Ovary (tissue), 7 donors: ENCODE measurements at regions not wholly inside any gene's neighbourhood (a gene's known extent, or its start where the extent isn't known, plus 50 kb on each side); places are given as distances from the start of the nearest gene placed in this dataset.

Experiments
- DNase-seq, 5 donors: peaks; one replicate each; pipeline ENCODE4 v3.0.0-alpha.2; 2019 to 2020
- H3K27ac ChIP-seq, 2 donors: fragments of 200-600 bp; one replicate each; pipeline versions ENCODE4 v1.5.1 to v1.8.0; 2019 to 2022
- H3K27me3 ChIP-seq: fragments of 200-600 bp; one replicate; pipeline ENCODE4 v1.8.0; 2022
- H3K36me3 ChIP-seq: fragments of 200-600 bp; sonication (generic); one replicate; pipeline ENCODE4 v1.5.1; 2019
- H3K4me1 ChIP-seq: one replicate; pipeline ENCODE4 v1.8.1; 2013; ENCODE audit warnings: mild to moderate bottlenecking, moderate library complexity; ENCODE audit not compliant: insufficient read depth
- H3K4me3 ChIP-seq: fragments of 200-600 bp; sonication (generic); one replicate; pipeline ENCODE4 v1.5.1; 2017
- H3K9me3 ChIP-seq, 2 donors: fragments of 200-600 bp in 1 of 2; sonication (generic) in 1 of 2; one replicate each; pipeline versions ENCODE4 v1.5.1 to v1.8.1; 2013 to 2019; ENCODE audit warnings: mild to moderate bottlenecking in 1 of 2, moderate library complexity in 1 of 2
- CTCF ChIP-seq, 3 donors: fragments of 450-650 bp in 2 of 3; fragments of 200-600 bp in 1 of 3; IDR thresholded peaks; one replicate each; pipeline versions ENCODE4 v1.5.1 to v1.8.0; 2016 to 2022; ENCODE audit warnings: antibody characterized with exemption in 3 of 3, mild to moderate bottlenecking in 1 of 3
- EP300 ChIP-seq: sonication (generic); formaldehyde crosslinking; IDR thresholded peaks from one replicate; pipeline ENCODE4 v1.6.1; 2017; ENCODE audit warnings: antibody characterized with exemption
- POLR2A ChIP-seq: fragments of 450-650 bp; IDR thresholded peaks from one replicate; pipeline ENCODE4 v1.6.1; 2017; ENCODE audit warnings: antibody characterized with exemption, mild to moderate bottlenecking, moderate library complexity
- WGBS, 3 donors: extraction: QIAGEN DNeasy Blood & Tissue Kit in 1 of 3; methylation state at CpG; one replicate each; pipeline versions ENCODE4 v1.1.5 to v1.1.7; 2013 to 2017; 5-methylcytosine and 5-hydroxymethylcytosine counted together
- intact Hi-C, 4 donors: fragments of 100-400 bp; cut with DNase I; formaldehyde crosslinking; loops; one replicate each; pipeline versions ENCODE4 v1.11.0 to v1.15.1; 2022 to 2023
- donor health status: DM: no; HTN: no; CAD: no; lungs with moderate emphysema.
- donor health status: DM: no; HTN: no; CAD: no.
- donor health status: Bipolar disorder and iron deficiency.
- donor health status: DM: no; HTN: no; CAD: no.
- donor health status: DM: yes; HTN: yes; CAD: no.

- no peaks in the 10 kb centered on the region for H3K9me3 ChIP-seq
- intact Hi-C loops = no loop called here
- WGBS, 3 donors = 92 to 95% (median 92%) methylated on average over 5 of the region's 5 CpGs
- H3K36me3 ChIP-seq = no peaks in the 10 kb centered on the region
- no peaks in the 10 kb centered on the region for H3K27me3 ChIP-seq
- H3K4me1 ChIP-seq = peaks cover 2% of the 10 kb centered on the region
- no peak for TF ChIP-seq CTCF (IDR thresholded peaks at IDR 0.05)
- TF ChIP-seq EP300 = no peak
- no peak for TF ChIP-seq POLR2A
- H3K27ac ChIP-seq = no peak overlapping the region
- no peak overlapping the region for H3K4me3 ChIP-seq
- DNase-seq = no peak
Measured at GRCh38 chr3:194022816-194023215, 113.1 kb upstream of the HES1 start.

GRCh38 chr3:194023501-194024280 is 112.3 kb upstream of the HES1 start:
- intact Hi-C loops = no loop called here
- no peaks in the 10 kb centered on the region for H3K27me3 ChIP-seq
- WGBS, 3 donors = 57 to 60% (median 60%) methylated on average over 9 of the region's 9 CpGs
- H3K9me3 ChIP-seq = no peaks in the 10 kb centered on the region
- H3K27ac ChIP-seq = no peak overlapping the region
- peaks cover 2% of the 10 kb centered on the region for H3K4me1 ChIP-seq
- H3K4me3 ChIP-seq = no peak overlapping the region
- H3K36me3 ChIP-seq = no peaks in the 10 kb centered on the region
- TF ChIP-seq CTCF (IDR thresholded peaks at IDR 0.05) (no peak), POLR2A (no peak), EP300 (no peak)
- DNase-seq = no peak

- no peak overlapping the region for H3K27ac ChIP-seq
- no peak for DNase-seq
- H3K27me3 ChIP-seq = no peaks in the 10 kb centered on the region
- H3K9me3 ChIP-seq = no peaks in the 10 kb centered on the region
- TF ChIP-seq POLR2A (no peak), CTCF (IDR thresholded peaks at IDR 0.05) (no peak)
- intact Hi-C loops = no loop called here
- peaks cover 2% of the 10 kb centered on the region for H3K4me1 ChIP-seq
- no peaks in the 10 kb centered on the region for H3K36me3 ChIP-seq
- H3K4me3 ChIP-seq = no peak overlapping the region
- WGBS, 3 donors = 80 to 93% (median 87%) methylated on average over 5 of the region's 5 CpGs
Measured at GRCh38 chr3:194025119-194025518, 110.8 kb upstream of the HES1 start.

- Histone ChIP-seq H3K4me1 (peaks cover 2% of the 10 kb centered on the region), H3K27ac (no peak overlapping the region), H3K27me3 (no peaks in the 10 kb centered on the region), H3K4me3 (no peak overlapping the region), H3K36me3 (no peaks in the 10 kb centered on the region), H3K9me3 (no peaks in the 10 kb centered on the region)
- 80 to 85% (median 82%) methylated on average over 3 of the region's 3 CpGs for WGBS, 3 donors
- no peak for DNase-seq
- TF ChIP-seq POLR2A (no peak), EP300 (no peak), CTCF (IDR thresholded peaks at IDR 0.05) (no peak)
- intact Hi-C loops = no loop called here
Measured at GRCh38 chr3:194025951-194026350, 110.0 kb upstream of the HES1 start.
